B cell (primary cell): ENCODE measurements at regions not wholly inside any gene's neighbourhood (a gene's known extent, or its start where the extent isn't known, plus 50 kb on each side); places are given as distances from the start of the nearest gene placed in this dataset.

Experiments
- ATAC-seq: fragments of 200-7000 bp; cut with Tn5 transposase; one replicate; pipeline ENCODE4 v1.10.0; 2021; ENCODE audit warnings: low read depth, mild to moderate bottlenecking, moderate number of reproducible peaks, moderate library complexity
- CTCF ChIA-PET: fragments of 350-600 bp; sonication (Branson Sonifier 250); formaldehyde crosslinking; loops from one replicate; lab custom pipeline; 2021; ENCODE audit warnings: antibody characterized with exemption, inconsistent platforms; lab: Charles Lee
- POLR2A ChIA-PET: fragments of 350-600 bp; sonication (Branson Sonifier 250); formaldehyde crosslinking; loops from one replicate; lab custom pipeline; 2021; ENCODE audit warnings: antibody characterized with exemption; lab: Charles Lee
- DNase-seq: peaks from one replicate; pipeline ENCODE4 v3.0.0; 2013
- H2AFZ ChIP-seq: 2 replicates; pipeline ENCODE4 v1.6.1; 2012; ENCODE audit warnings: mild to moderate bottlenecking, low read depth, low read length; ENCODE audit not compliant: insufficient read depth, poor library complexity, severe bottlenecking
- H3K27ac ChIP-seq, 2 donors: 1 replicate in 1 of 2; 2 replicates in 1 of 2; pipeline ENCODE4 v1.5.1; 2012 to 2013; ENCODE audit warnings: low read length in 2 of 2, mild to moderate bottlenecking in 2 of 2, moderate library complexity in 1 of 2
- H3K27me3 ChIP-seq, 4 experiments: fragments of 200-600 bp in 1 of 4; sonication (generic) in 1 of 4; replicated peaks in 1 of 4; 1 replicate in 2 of 4; 2 replicates in 2 of 4; pipeline versions ENCODE4 v1.6.1 to v1.7.0; 2013 to 2016; ENCODE audit warnings: low read length in 3 of 4, mild to moderate bottlenecking in 2 of 4, mixed read lengths in 1 of 4, moderate library complexity in 1 of 4; ENCODE audit not compliant: insufficient read depth in 4 of 4, control insufficient read depth in 3 of 4; ENCODE audit errors: control extremely low read depth in 1 of 4
- H3K36me3 ChIP-seq, 2 experiments: replicated peaks in 1 of 2; 1 replicate in 1 of 2; 2 replicates in 1 of 2; pipeline versions ENCODE4 v1.6.1 to v1.7.1; 2013; ENCODE audit warnings: low read length in 1 of 2; ENCODE audit not compliant: insufficient read depth in 2 of 2, control insufficient read depth in 1 of 2; ENCODE audit errors: control extremely low read depth in 1 of 2, extremely low read depth in 1 of 2
- H3K4me1 ChIP-seq, 2 donors: fragments of 200-600 bp in 1 of 2; sonication (generic) in 1 of 2; 1 replicate in 1 of 2; 2 replicates in 1 of 2; pipeline versions ENCODE4 v1.5.1 to v1.6.1; 2013 to 2017; ENCODE audit warnings: low read length in 2 of 2; ENCODE audit not compliant: control insufficient read depth in 2 of 2, insufficient read depth in 2 of 2
- H3K4me2 ChIP-seq: replicated peaks from 2 replicates; pipeline ENCODE3; 2012; ENCODE audit warnings: mild to moderate bottlenecking, low read depth, low read length; ENCODE audit not compliant: poor library complexity, severe bottlenecking
- H3K4me3 ChIP-seq, 5 experiments: fragments of 200-600 bp in 1 of 5; sonication (generic) in 1 of 5; 1 replicate in 3 of 5; 2 replicates in 2 of 5; pipeline versions ENCODE4 v1.5.1 to v1.7.0; 2011 to 2016; ENCODE audit warnings: low read length in 4 of 5, mild to moderate bottlenecking in 4 of 5, low read depth in 2 of 5, control low read depth in 1 of 5, moderate library complexity in 1 of 5; ENCODE audit not compliant: insufficient read depth in 1 of 5; ENCODE audit errors: control extremely low read depth in 1 of 5, extremely low read depth in 1 of 5
- H3K79me2 ChIP-seq: fragments of 200-600 bp; sonication (generic); one replicate; pipeline ENCODE4 v1.6.0; 2016; ENCODE audit warnings: low read length; ENCODE audit not compliant: control insufficient read depth, insufficient read depth
- H3K9ac ChIP-seq: fragments of 200-600 bp; sonication (generic); 2 replicates; pipeline ENCODE4 v1.6.1; 2017; ENCODE audit warnings: mild to moderate bottlenecking, low read length, moderate library complexity
- H3K9me3 ChIP-seq, 3 donors: one replicate each; pipeline versions ENCODE4 v1.6.1 to v1.7.1; 2013; ENCODE audit warnings: low read length in 2 of 3; ENCODE audit not compliant: control insufficient read depth in 2 of 3, insufficient read depth in 1 of 3; ENCODE audit errors: control extremely low read depth in 1 of 3
- H4K20me1 ChIP-seq: 2 replicates; pipeline ENCODE4 v1.6.0; 2012; ENCODE audit warnings: mild to moderate bottlenecking, low read length; ENCODE audit not compliant: insufficient read depth, control insufficient read depth, poor library complexity, severe bottlenecking
- H3K27ac Mint-ChIP-seq: one replicate; pipeline ENCODE4 v1.8.0; 2021; ENCODE audit warnings: mixed read lengths
- H3K27me3 Mint-ChIP-seq: one replicate; pipeline ENCODE4 v1.8.0; 2021; ENCODE audit warnings: mixed read lengths
- H3K4me1 Mint-ChIP-seq: one replicate; pipeline ENCODE4 v1.8.0; 2021; ENCODE audit warnings: mixed read lengths
- H3K4me3 Mint-ChIP-seq: one replicate; pipeline ENCODE4 v1.8.0; 2021; ENCODE audit warnings: mixed read lengths
- H3K9me3 Mint-ChIP-seq: one replicate; pipeline ENCODE4 v1.8.0; 2022; ENCODE audit warnings: mixed read lengths; ENCODE audit not compliant: insufficient read depth
- CTCF ChIP-seq: fragments of 200-600 bp; IDR thresholded peaks from one replicate; pipeline ENCODE4 v1.8.0; 2022; ENCODE audit warnings: antibody characterized with exemption, mild to moderate bottlenecking
- EZH2 ChIP-seq: IDR thresholded peaks from 2 replicates; pipeline ENCODE4 v1.6.1; 2012; ENCODE audit warnings: borderline replicate concordance, low read depth, mild to moderate bottlenecking, moderate library complexity, low read length; ENCODE audit not compliant: insufficient read depth, poor library complexity, severe bottlenecking
- WGBS: methylation state at CpG from one replicate; pipeline ENCODE4 v1.1.5; 2013; ENCODE audit warnings: missing lambda C conversion rate; ENCODE audit not compliant: insufficient coverage; 5-methylcytosine and 5-hydroxymethylcytosine counted together
- intact Hi-C: fragments of 100-400 bp; cut with micrococcal nuclease; formaldehyde crosslinking; loops from one replicate; pipeline ENCODE4 v1.10.0; 2022

GRCh38 chr14:87852107-87852506 is 140.9 kb downstream of the GALC start:
- POLR2A ChIA-PET, result no interaction called here
- TF ChIP-seq CTCF (no peak), EZH2 (no peak)
- Histone ChIP-seq H2AFZ (no peak overlapping the region), H3K4me3 (no peak overlapping the region), H3K4me1 (no peaks in the 10 kb centered on the region), H3K79me2 (no peaks in the 10 kb centered on the region), H3K36me3 (no peaks in the 10 kb centered on the region), H3K27me3 (peaks cover 0 to 2% (median 0%) of the 10 kb centered on the region in 4 experiments), H4K20me1 (no peaks in the 10 kb centered on the region), H3K4me2 (no peak overlapping the region), H3K9me3 (peaks cover 0 to 2% (median 0%) of the 10 kb centered on the region in 3 donors), H3K9ac (no peak overlapping the region), H3K27ac (no peak overlapping the region)
- Mint-ChIP-seq H3K4me1 (no peaks in the 10 kb centered on the region), H3K27ac (no peak overlapping the region), H3K9me3 (no peaks in the 10 kb centered on the region), H3K4me3 (no peak overlapping the region), H3K27me3 (peaks cover 9% of the 10 kb centered on the region)
- DNase-seq, result no peak
- intact Hi-C loops, result no loop called here
- no peak for ATAC-seq
- WGBS, result 81% methylated on average over 2 of the region's 3 CpGs
- CTCF ChIA-PET, result no interaction called here

GRCh38 chr14:87851190-87851589 is 141.8 kb downstream of the GALC start:
- no peak overlapping the region for H3K4me3 Mint-ChIP-seq
- Histone ChIP-seq H3K27ac (no peak overlapping the region), H3K9ac (no peak overlapping the region), H2AFZ (no peak overlapping the region), H4K20me1 (no peaks in the 10 kb centered on the region), H3K79me2 (no peaks in the 10 kb centered on the region), H3K9me3 (peaks cover 0 to 2% (median 0%) of the 10 kb centered on the region in 3 donors), H3K27me3 (peaks cover 0 to 2% (median 0%) of the 10 kb centered on the region in 4 experiments), H3K4me1 (no peaks in the 10 kb centered on the region), H3K4me3 (no peak overlapping the region), H3K36me3 (no peaks in the 10 kb centered on the region), H3K4me2 (no peak overlapping the region)
- intact Hi-C loops, result no loop called here
- ATAC-seq (no peak), DNase-seq (no peak)
- H3K27me3 Mint-ChIP-seq, result peaks cover 9% of the 10 kb centered on the region
- ChIA-PET POLR2A (no interaction called here), CTCF (no interaction called here)
- H3K9me3 Mint-ChIP-seq, result no peaks in the 10 kb centered on the region
- WGBS, result 74% methylated on average over 2 of the region's 2 CpGs
- no peaks in the 10 kb centered on the region for H3K4me1 Mint-ChIP-seq
- no peak for TF ChIP-seq CTCF
- TF ChIP-seq EZH2, result no peak
- no peak overlapping the region for H3K27ac Mint-ChIP-seq
